ENCODE measurements at regions not wholly inside any gene's neighbourhood (a gene's known extent, or its start where the extent isn't known, plus 50 kb on each side); places are given as distances from the start of the nearest gene placed in this dataset.

DNA sequence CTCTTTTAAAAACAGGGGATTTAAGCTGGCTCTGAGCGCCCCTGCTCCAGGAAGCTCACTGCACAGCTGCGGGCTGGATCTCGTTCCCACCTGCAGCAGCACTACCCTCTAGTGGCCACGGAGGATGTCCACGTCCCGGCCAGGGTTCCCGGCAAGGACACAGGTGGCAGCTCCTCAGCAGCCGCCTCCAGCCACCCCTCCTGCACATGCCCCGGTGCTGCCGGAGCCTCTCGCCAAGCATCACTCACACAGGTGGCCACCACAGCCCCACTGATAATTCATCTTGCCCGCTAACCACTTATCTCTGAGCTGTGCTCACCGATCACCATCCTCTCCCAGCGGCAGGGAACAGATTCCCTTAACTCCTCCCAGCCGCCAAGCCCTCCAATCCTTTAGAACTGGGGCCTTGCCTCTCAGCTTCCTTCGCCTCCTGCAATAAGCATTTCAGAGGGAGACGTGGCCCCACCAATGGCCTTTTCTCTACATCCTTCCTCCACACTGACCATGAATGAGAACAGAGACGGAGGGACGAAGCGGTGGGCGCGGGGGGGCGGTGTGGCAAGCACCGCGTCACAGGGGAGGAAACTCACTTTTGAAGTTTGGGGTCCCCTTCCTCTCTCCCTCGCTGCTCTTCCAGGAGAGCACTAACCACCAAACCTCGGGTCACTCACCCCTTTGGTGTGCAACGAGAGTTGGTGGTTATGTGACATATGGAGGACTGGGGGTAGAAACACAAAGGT lies 222.1 kb downstream of the RBFOX3 start:
- TF ChIP-seq, protein P1, sequence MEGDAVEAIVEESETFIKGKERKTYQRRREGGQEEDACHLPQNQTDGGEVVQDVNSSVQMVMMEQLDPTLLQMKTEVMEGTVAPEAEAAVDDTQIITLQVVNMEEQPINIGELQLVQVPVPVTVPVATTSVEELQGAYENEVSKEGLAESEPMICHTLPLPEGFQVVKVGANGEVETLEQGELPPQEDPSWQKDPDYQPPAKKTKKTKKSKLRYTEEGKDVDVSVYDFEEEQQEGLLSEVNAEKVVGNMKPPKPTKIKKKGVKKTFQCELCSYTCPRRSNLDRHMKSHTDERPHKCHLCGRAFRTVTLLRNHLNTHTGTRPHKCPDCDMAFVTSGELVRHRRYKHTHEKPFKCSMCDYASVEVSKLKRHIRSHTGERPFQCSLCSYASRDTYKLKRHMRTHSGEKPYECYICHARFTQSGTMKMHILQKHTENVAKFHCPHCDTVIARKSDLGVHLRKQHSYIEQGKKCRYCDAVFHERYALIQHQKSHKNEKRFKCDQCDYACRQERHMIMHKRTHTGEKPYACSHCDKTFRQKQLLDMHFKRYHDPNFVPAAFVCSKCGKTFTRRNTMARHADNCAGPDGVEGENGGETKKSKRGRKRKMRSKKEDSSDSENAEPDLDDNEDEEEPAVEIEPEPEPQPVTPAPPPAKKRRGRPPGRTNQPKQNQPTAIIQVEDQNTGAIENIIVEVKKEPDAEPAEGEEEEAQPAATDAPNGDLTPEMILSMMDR (conservative IDR thresholded peaks at IDR 0.05), result peak; percentile 53
- no peak for TF ChIP-seq EZH2 (IDR thresholded peaks at IDR 0.05; ENCODE audit: low read depth)
